ENCODE measurements at regions not wholly inside any gene's neighbourhood (a gene's known extent, or its start where the extent isn't known, plus 50 kb on each side); places are given as distances from the start of the nearest gene placed in this dataset.

DNA sequence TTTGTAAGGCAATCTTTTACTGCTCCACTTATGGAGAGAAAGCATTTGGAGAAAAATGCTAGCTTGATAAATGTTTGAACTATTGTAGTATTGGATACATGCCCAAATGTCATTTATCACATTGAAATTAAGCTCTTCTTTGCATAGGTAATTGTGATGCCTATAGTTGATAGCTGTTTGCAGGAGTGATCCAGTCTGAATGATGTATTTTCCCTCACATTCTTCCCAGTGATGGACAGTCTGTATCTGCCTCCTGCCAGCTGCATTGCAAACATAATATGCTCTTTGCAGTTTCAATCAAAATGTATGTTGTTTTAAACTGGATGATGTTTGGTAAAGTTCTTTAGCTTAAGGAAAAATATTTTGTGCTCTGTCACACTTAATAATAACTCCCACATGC is 89.8 kb downstream of the EDNRB start:
- Histone ChIP-seq H3K36me3 (replicated peaks; ENCODE audit: insufficient read depth, low read depth) (no peaks in the 10 kb centered on the region), H3K9me3 (ENCODE audit: low read depth) (no peaks in the 10 kb centered on the region), H3K4me1 (ENCODE audit: insufficient read depth) (peaks cover 5% of the 10 kb centered on the region), H2AFZ (no peak overlapping the region), H3K79me2 (no peaks in the 10 kb centered on the region), H3K4me3 (no peak overlapping the region), H4K20me1 (ENCODE audit: insufficient read depth, poor library complexity, severe bottlenecking) (no peaks in the 10 kb centered on the region), H3K4me2 (no peak overlapping the region), H3K9me2 (replicated peaks; ENCODE audit: insufficient read depth) (no peaks in the 10 kb centered on the region), H3K27ac (no peak overlapping the region), H3K27me3 (no peaks in the 10 kb centered on the region)
- DNase-seq (ENCODE audit: low spot score) = no peak
- TF ChIP-seq, protein P1, sequence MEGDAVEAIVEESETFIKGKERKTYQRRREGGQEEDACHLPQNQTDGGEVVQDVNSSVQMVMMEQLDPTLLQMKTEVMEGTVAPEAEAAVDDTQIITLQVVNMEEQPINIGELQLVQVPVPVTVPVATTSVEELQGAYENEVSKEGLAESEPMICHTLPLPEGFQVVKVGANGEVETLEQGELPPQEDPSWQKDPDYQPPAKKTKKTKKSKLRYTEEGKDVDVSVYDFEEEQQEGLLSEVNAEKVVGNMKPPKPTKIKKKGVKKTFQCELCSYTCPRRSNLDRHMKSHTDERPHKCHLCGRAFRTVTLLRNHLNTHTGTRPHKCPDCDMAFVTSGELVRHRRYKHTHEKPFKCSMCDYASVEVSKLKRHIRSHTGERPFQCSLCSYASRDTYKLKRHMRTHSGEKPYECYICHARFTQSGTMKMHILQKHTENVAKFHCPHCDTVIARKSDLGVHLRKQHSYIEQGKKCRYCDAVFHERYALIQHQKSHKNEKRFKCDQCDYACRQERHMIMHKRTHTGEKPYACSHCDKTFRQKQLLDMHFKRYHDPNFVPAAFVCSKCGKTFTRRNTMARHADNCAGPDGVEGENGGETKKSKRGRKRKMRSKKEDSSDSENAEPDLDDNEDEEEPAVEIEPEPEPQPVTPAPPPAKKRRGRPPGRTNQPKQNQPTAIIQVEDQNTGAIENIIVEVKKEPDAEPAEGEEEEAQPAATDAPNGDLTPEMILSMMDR (IDR thresholded peaks at IDR 0.05; ENCODE audit: poor library complexity) = no peak
- TF ChIP-seq EZH2phosphoT487 (IDR thresholded peaks at IDR 0.05; ENCODE audit: low read depth, severe bottlenecking, unreplicated experiment) = no peak
- no peak for TF ChIP-seq EZH2 (IDR thresholded peaks at IDR 0.05; ENCODE audit: borderline replicate concordance)

DNA sequence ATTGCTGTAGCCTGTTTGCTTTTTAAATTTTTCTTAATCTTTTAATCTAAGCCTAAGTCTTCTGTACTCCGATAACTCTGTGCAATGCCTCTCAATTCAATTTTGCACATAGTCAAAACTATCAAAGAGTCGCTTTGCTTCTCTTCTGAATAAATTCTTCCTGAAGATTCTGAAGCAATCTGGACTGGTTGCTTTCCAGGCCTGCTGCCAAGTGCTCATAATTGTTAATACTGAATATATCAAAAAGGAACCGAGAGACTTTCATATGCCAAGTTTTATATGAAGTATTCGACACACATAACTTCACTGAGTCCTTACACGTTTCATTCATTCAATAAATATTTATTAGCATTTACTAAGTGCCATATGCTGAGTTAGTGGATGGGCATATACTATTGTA is 91.3 kb downstream of the EDNRB start:
- Histone ChIP-seq H3K27ac (no peak overlapping the region), H3K4me1 (ENCODE audit: insufficient read depth) (no peaks in the 10 kb centered on the region), H3K36me3 (replicated peaks; ENCODE audit: insufficient read depth, low read depth) (no peaks in the 10 kb centered on the region), H4K20me1 (ENCODE audit: insufficient read depth, poor library complexity, severe bottlenecking) (no peaks in the 10 kb centered on the region), H3K27me3 (no peaks in the 10 kb centered on the region), H3K79me2 (no peaks in the 10 kb centered on the region), H2AFZ (no peak overlapping the region), H3K9me2 (replicated peaks; ENCODE audit: insufficient read depth) (no peaks in the 10 kb centered on the region), H3K4me2 (no peak overlapping the region), H3K9me3 (ENCODE audit: low read depth) (no peaks in the 10 kb centered on the region), H3K4me3 (no peak overlapping the region)
- no peak for DNase-seq (ENCODE audit: low spot score)
- no peak for TF ChIP-seq EZH2phosphoT487 (IDR thresholded peaks at IDR 0.05; ENCODE audit: low read depth, severe bottlenecking, unreplicated experiment)
- TF ChIP-seq EZH2 (IDR thresholded peaks at IDR 0.05; ENCODE audit: borderline replicate concordance) = no peak
- TF ChIP-seq, protein P1 (IDR thresholded peaks at IDR 0.05; ENCODE audit: poor library complexity) = no peak
- 87% methylated on average over 5 of the region's 5 CpGs for WGBS (ENCODE audit: low lambda C conversion rate, missing lambda C conversion rate)

DNA sequence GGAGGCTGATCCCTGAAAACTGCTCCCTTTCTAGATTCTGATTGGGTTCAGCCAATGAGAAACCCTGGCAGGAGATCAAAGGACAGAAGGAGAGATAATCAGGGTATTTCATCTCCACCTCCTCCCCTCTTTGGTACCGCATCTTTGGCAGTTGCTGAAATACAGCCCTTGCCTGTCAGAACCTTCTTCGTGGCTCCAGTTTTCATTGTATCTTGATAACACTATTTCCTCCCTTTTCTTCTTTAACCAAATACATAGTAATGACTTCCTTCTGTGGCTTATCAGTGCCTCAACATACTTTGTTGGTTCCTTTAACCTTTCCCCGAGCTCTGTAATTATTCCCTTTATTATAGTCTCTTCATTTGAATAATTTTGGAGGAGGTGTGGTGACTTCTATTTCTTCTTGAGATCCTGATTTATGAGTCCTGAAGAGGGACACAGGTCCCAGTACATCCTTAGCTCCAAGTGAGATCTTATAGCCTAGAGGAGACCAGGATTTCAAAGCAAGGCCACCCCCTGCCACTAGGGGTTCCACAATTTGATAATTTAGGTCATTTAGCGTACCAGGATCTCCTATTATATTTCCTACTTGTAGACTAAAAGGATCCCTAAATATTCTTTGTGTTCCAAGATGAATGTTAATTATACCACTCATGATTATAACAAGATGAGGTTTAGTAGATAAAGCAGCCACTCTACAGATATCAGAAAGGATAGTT is 98.0 kb downstream of the EDNRB start:
- no peak overlapping the region for H3K27ac ChIP-seq
- H4K20me1 ChIP-seq (ENCODE audit: insufficient read depth, poor library complexity, severe bottlenecking) = no peaks in the 10 kb centered on the region
- no peak overlapping the region for H3K4me3 ChIP-seq
- H3K9me3 ChIP-seq (ENCODE audit: low read depth) = no peaks in the 10 kb centered on the region
- H3K4me1 ChIP-seq (ENCODE audit: insufficient read depth) = no peaks in the 10 kb centered on the region
- 35% methylated on average over 4 of the region's 4 CpGs for WGBS (ENCODE audit: low lambda C conversion rate, missing lambda C conversion rate)
- H3K9me2 ChIP-seq (replicated peaks; ENCODE audit: insufficient read depth) = no peaks in the 10 kb centered on the region
- no peak for TF ChIP-seq EZH2 (IDR thresholded peaks at IDR 0.05; ENCODE audit: borderline replicate concordance)
- TF ChIP-seq, protein P1 (IDR thresholded peaks at IDR 0.05; ENCODE audit: poor library complexity) = no peak
- no peak for TF ChIP-seq EZH2phosphoT487 (IDR thresholded peaks at IDR 0.05; ENCODE audit: low read depth, severe bottlenecking, unreplicated experiment)
- no peaks in the 10 kb centered on the region for H3K79me2 ChIP-seq
- H3K36me3 ChIP-seq (replicated peaks; ENCODE audit: insufficient read depth, low read depth) = no peaks in the 10 kb centered on the region
- no peak for DNase-seq (ENCODE audit: low spot score)
- H3K4me2 ChIP-seq = no peak overlapping the region
- H3K27me3 ChIP-seq = no peaks in the 10 kb centered on the region
- H2AFZ ChIP-seq = no peak overlapping the region
